Spleen (tissue), 11 donors: ENCODE measurements at regions not wholly inside any gene's neighbourhood (a gene's known extent, or its start where the extent isn't known, plus 50 kb on each side); places are given as distances from the start of the nearest gene placed in this dataset.

Experiments
- DNase-seq: peaks from one replicate; pipeline ENCODE4 v3.0.0-alpha.2; 2020
- H3K27ac ChIP-seq, 8 donors: fragments of 200-600 bp; sonication (generic) in 7 of 8; 1 replicate in 4 of 8; 2 replicates in 4 of 8; pipeline versions ENCODE4 v1.5.0 to v1.8.0; 2016 to 2021; ENCODE audit warnings: inconsistent platforms in 4 of 8, mild to moderate bottlenecking in 4 of 8, moderate library complexity in 1 of 8
- H3K27me3 ChIP-seq, 7 donors: fragments of 200-600 bp; sonication (generic) in 6 of 7; replicated peaks in 1 of 7; 1 replicate in 4 of 7; 2 replicates in 3 of 7; pipeline versions ENCODE4 v1.5.0 to v1.8.0; 2016 to 2021; ENCODE audit warnings: inconsistent platforms in 3 of 7, mild to moderate bottlenecking in 1 of 7
- H3K36me3 ChIP-seq, 6 donors: fragments of 200-600 bp; sonication (generic) in 5 of 6; 1 replicate in 4 of 6; 2 replicates in 2 of 6; pipeline versions ENCODE4 v1.5.0 to v1.8.0; 2016 to 2021; ENCODE audit warnings: inconsistent platforms in 2 of 6
- H3K4me1 ChIP-seq, 6 donors: fragments of 200-600 bp; sonication (generic) in 5 of 6; 1 replicate in 3 of 6; 2 replicates in 3 of 6; pipeline versions ENCODE4 v1.5.0 to v1.8.0; 2016 to 2021; ENCODE audit warnings: inconsistent platforms in 3 of 6
- H3K4me3 ChIP-seq, 8 donors: fragments of 200-600 bp; sonication (generic) in 7 of 8; 1 replicate in 4 of 8; 2 replicates in 4 of 8; pipeline versions ENCODE4 v1.5.0 to v1.8.0; 2016 to 2021; ENCODE audit warnings: inconsistent platforms in 4 of 8, mild to moderate bottlenecking in 4 of 8, moderate library complexity in 2 of 8
- H3K9me3 ChIP-seq, 8 donors: fragments of 200-600 bp; sonication (generic) in 7 of 8; 1 replicate in 4 of 8; 2 replicates in 4 of 8; pipeline versions ENCODE4 v1.5.0 to v1.8.0; 2016 to 2021; ENCODE audit warnings: inconsistent platforms in 4 of 8
- CTCF ChIP-seq, 11 experiments: fragments of 200-600 bp in 7 of 11; fragments of 450-650 bp in 4 of 11; sonication (generic) in 4 of 11; IDR thresholded peaks in 8 of 11; conservative IDR thresholded peaks in 3 of 11; 1 replicate in 7 of 11; 2 replicates in 4 of 11; pipeline versions ENCODE4 v1.4.0 to v1.8.0; 2016 to 2021; ENCODE audit warnings: antibody characterized with exemption in 11 of 11, inconsistent platforms in 4 of 11, mild to moderate bottlenecking in 1 of 11
- POLR2A ChIP-seq, 3 donors: fragments of 450-650 bp; IDR thresholded peaks; one replicate each; pipeline ENCODE4 v1.5.1; 2017; ENCODE audit warnings: antibody characterized with exemption in 3 of 3, mild to moderate bottlenecking in 1 of 3
- POLR2AphosphoS5 ChIP-seq, 3 donors: sonication (generic); formaldehyde crosslinking; IDR thresholded peaks; one replicate each; pipeline ENCODE4 v1.5.1; 2017; ENCODE audit warnings: antibody characterized with exemption in 3 of 3
- WGBS, 5 donors: extraction: QIAGEN DNeasy Blood & Tissue Kit in 3 of 5; methylation state at CpG; one replicate each; pipeline versions ENCODE4 v1.1.5 to v1.1.7; 2013 to 2018; 5-methylcytosine and 5-hydroxymethylcytosine counted together
- intact Hi-C: fragments of 100-400 bp; cut with DNase I; formaldehyde crosslinking; loops from one replicate; pipeline ENCODE4 v1.15.0; 2023; ENCODE audit warnings: low total_unique reads
- donor health status: healthy with polysubstance abuse.
- donor health status: DM: no; HTN: no; CAD: no; lungs with moderate emphysema.
- donor health status: DM: no; HTN: no; CAD: no.
- donor health status: Bipolar disorder and iron deficiency.
- donor health status: healthy.
- donor health status: DM: no; HTN: no; CAD: no.
- donor health status: DM: yes; HTN: yes; CAD: no.

GRCh38 chr6:62740171-62740570 is 454.1 kb upstream of the KHDRBS2 start:
- no peak overlapping the region for H3K27ac ChIP-seq
- intact Hi-C loops, result no loop called here
- 44 to 68% (median 54%) methylated on average over 1 to 2 of the region's 2 CpGs for WGBS, 5 donors
- no peaks in the 10 kb centered on the region for H3K36me3 ChIP-seq
- H3K4me3 ChIP-seq, result no peak overlapping the region
- no peaks in the 10 kb centered on the region for H3K27me3 ChIP-seq
- no peaks in the 10 kb centered on the region for H3K4me1 ChIP-seq
- no peak for DNase-seq
- no peak for TF ChIP-seq POLR2AphosphoS5 (IDR thresholded peaks at IDR 0.05)
- H3K9me3 ChIP-seq, result peaks cover 0 to 14% (median 0%) of the 10 kb centered on the region in 8 donors

GRCh38 chr6:62737792-62738191 is 451.8 kb upstream of the KHDRBS2 start:
- no peak for DNase-seq
- TF ChIP-seq POLR2AphosphoS5 (IDR thresholded peaks at IDR 0.05) (no peak), CTCF (IDR thresholded peaks at IDR 0.05 in 8 of 11, conservative IDR thresholded peaks at IDR 0.05 in 3 of 11) (no peak), POLR2A (IDR thresholded peaks at IDR 0.05) (no peak)
- Histone ChIP-seq H3K36me3 (no peaks in the 10 kb centered on the region), H3K27me3 (no peaks in the 10 kb centered on the region), H3K27ac (no peak overlapping the region), H3K9me3 (peaks cover 0 to 14% (median 0%) of the 10 kb centered on the region in 8 donors), H3K4me3 (no peak overlapping the region), H3K4me1 (no peaks in the 10 kb centered on the region)
- WGBS, 5 donors, result 64 to 79% (median 77%) methylated on average over 2 of the region's 2 CpGs
- intact Hi-C loops, result no loop called here

- Histone ChIP-seq H3K36me3 (no peaks in the 10 kb centered on the region), H3K4me3 (no peak overlapping the region), H3K9me3 (peaks cover 0 to 25% (median 12%) of the 10 kb centered on the region in 8 donors), H3K27me3 (no peaks in the 10 kb centered on the region), H3K4me1 (no peaks in the 10 kb centered on the region), H3K27ac (no peak overlapping the region)
- no peak for TF ChIP-seq CTCF (IDR thresholded peaks at IDR 0.05 in 8 of 11, conservative IDR thresholded peaks at IDR 0.05 in 3 of 11)
- no peak for DNase-seq
- intact Hi-C loops, result no loop called here
- WGBS, 5 donors, result 66 to 79% (median 71%) methylated on average over 2 of the region's 2 CpGs
These were observed 435.4 kb upstream of the KHDRBS2 start for GRCh38 chr6:62721408-62721807.

GRCh38 chr6:62716719-62717118 is 430.7 kb upstream of the KHDRBS2 start:
- Histone ChIP-seq H3K4me1 (no peaks in the 10 kb centered on the region), H3K27me3 (no peaks in the 10 kb centered on the region), H3K27ac (no peak overlapping the region), H3K9me3 (peaks cover 0 to 6% (median 0%) of the 10 kb centered on the region in 8 donors), H3K4me3 (no peak overlapping the region), H3K36me3 (no peaks in the 10 kb centered on the region)
- DNase-seq, result no peak
- WGBS, 5 donors, result 60 to 95% (median 73%) methylated on average over 3 of the region's 3 CpGs
- TF ChIP-seq CTCF (IDR thresholded peaks at IDR 0.05 in 8 of 11, conservative IDR thresholded peaks at IDR 0.05 in 3 of 11) (no peak), POLR2A (IDR thresholded peaks at IDR 0.05) (no peak), POLR2AphosphoS5 (IDR thresholded peaks at IDR 0.05) (no peak)
- intact Hi-C loops, result no loop called here

- no peak overlapping the region for H3K27ac ChIP-seq
- peaks cover 0 to 16% (median 1%) of the 10 kb centered on the region in 8 donors for H3K9me3 ChIP-seq
- no peaks in the 10 kb centered on the region for H3K36me3 ChIP-seq
- H3K27me3 ChIP-seq, result no peaks in the 10 kb centered on the region
- H3K4me1 ChIP-seq, result no peaks in the 10 kb centered on the region
- intact Hi-C loops, result no loop called here
- TF ChIP-seq CTCF (IDR thresholded peaks at IDR 0.05 in 8 of 11, conservative IDR thresholded peaks at IDR 0.05 in 3 of 11) (no peak), POLR2A (IDR thresholded peaks at IDR 0.05) (no peak), POLR2AphosphoS5 (IDR thresholded peaks at IDR 0.05) (no peak)
- H3K4me3 ChIP-seq, result no peak overlapping the region
- no peak for DNase-seq
These were observed 428.1 kb upstream of the KHDRBS2 start for GRCh38 chr6:62714112-62714511.
